Pancreas (tissue), 10 donors: ENCODE measurements at regions not wholly inside any gene's neighbourhood (a gene's known extent, or its start where the extent isn't known, plus 50 kb on each side); places are given as distances from the start of the nearest gene placed in this dataset.

Experiments used
- ATAC-seq, 4 donors: fragments of 200-7000 bp; cut with Tn5 transposase; one replicate each; pipeline versions ENCODE4 v1.8.0 to v1.9.1; 2020; ENCODE audit warnings: mild to moderate bottlenecking in 4 of 4, moderate library complexity in 4 of 4
- DNase-seq, 6 donors: peaks; one replicate each; pipeline ENCODE4 v3.0.0-alpha.2; 2020
- FAIRE-seq: peaks from 2 replicates; lab custom pipeline; 2012; peaks lifted over from hg19 to GRCh38; lab: Jason Lieb, UNC
- H3K27ac ChIP-seq, 4 donors: fragments of 200-600 bp; sonication (generic); 1 replicate in 3 of 4; 2 replicates in 1 of 4; pipeline versions ENCODE4 v1.5.0 to v1.8.0; 2020
- H3K27me3 ChIP-seq, 4 donors: fragments of 200-600 bp; one replicate each; pipeline ENCODE4 v1.8.0; 2021
- H3K36me3 ChIP-seq, 3 donors: fragments of 200-600 bp; sonication (generic) in 1 of 3; one replicate each; pipeline versions ENCODE4 v1.5.0 to v1.8.0; 2020 to 2021
- H3K4me1 ChIP-seq, 3 donors: fragments of 200-600 bp; one replicate each; pipeline ENCODE4 v1.8.0; 2021
- H3K4me3 ChIP-seq, 4 donors: fragments of 200-600 bp; sonication (generic) in 2 of 4; one replicate each; pipeline versions ENCODE4 v1.5.0 to v1.8.0; 2020 to 2021
- H3K9me3 ChIP-seq, 4 donors: fragments of 200-600 bp; one replicate each; pipeline ENCODE4 v1.8.0; 2021
- CTCF ChIP-seq, 4 donors: fragments of 200-600 bp; sonication (generic) in 3 of 4; IDR thresholded peaks; one replicate each; pipeline versions ENCODE4 v1.5.0 to v1.8.0; 2021; ENCODE audit warnings: antibody characterized with exemption in 4 of 4
- WGBS, 2 donors: extraction: QIAGEN DNeasy Blood & Tissue Kit; methylation state at CpG; one replicate each; pipeline ENCODE4 v1.1.7; 2013; 5-methylcytosine and 5-hydroxymethylcytosine counted together
- intact Hi-C, 3 donors: fragments of 100-400 bp; cut with DNase I; formaldehyde crosslinking; loops; one replicate each; pipeline versions ENCODE4 v1.11.1 to v1.14.2; 2022
- donor health status: healthy with polysubstance abuse.
- donor health status: DM: no; HTN: no; CAD: no; lungs with moderate emphysema.
- donor health status: DM: no; HTN: no; CAD: no.
- donor health status: control.
- donor health status: control.
- donor health status: Bipolar disorder and iron deficiency.
- donor health status: DM: yes; HTN: yes; CAD: no.
- donor health status: DM: no; HTN: no; CAD: no.
- donor health status: DM: no; HTN: no; CAD: no.
- donor health status: DM: yes; HTN: yes; CAD: no.

- 64 to 68% methylated on average over 1 of the region's 1 CpG for WGBS, 2 donors
- no peaks in the 10 kb centered on the region for H3K27me3 ChIP-seq
- no peaks in the 10 kb centered on the region for H3K9me3 ChIP-seq
- no peaks in the 10 kb centered on the region for H3K36me3 ChIP-seq
- FAIRE-seq (no peak), ATAC-seq (no peak), DNase-seq (no peak)
- H3K27ac ChIP-seq, result no peak overlapping the region
- H3K4me1 ChIP-seq, result no peaks in the 10 kb centered on the region
- TF ChIP-seq CTCF (IDR thresholded peaks at IDR 0.05), result no peak
- intact Hi-C loops, result no loop called here
- no peak overlapping the region for H3K4me3 ChIP-seq
Observed at GRCh38 chr3:94331831-94332230, 269.0 kb downstream of the NSUN3 start.

- FAIRE-seq, result no peak
- WGBS, 2 donors, result 37 to 43% methylated on average over 4 of the region's 4 CpGs
- peak in 3 of 4 donors; percentile 83 to 87 (median 85) for ATAC-seq
Observed at GRCh38 chr3:94336046-94336753, 273.3 kb downstream of the NSUN3 start.

GRCh38 chr3:94345101-94345500 is 282.2 kb downstream of the NSUN3 start:
- FAIRE-seq, result no peak
- no peaks in the 10 kb centered on the region for H3K4me1 ChIP-seq
- TF ChIP-seq CTCF (IDR thresholded peaks at IDR 0.05), result no peak
- DNase-seq, result no peak
- WGBS, 2 donors, result 87 to 95% methylated on average over 13 of the region's 13 CpGs
- no peak overlapping the region for H3K4me3 ChIP-seq
- no peaks in the 10 kb centered on the region for H3K36me3 ChIP-seq
- intact Hi-C loops, result no loop called here
- no peak overlapping the region for H3K27ac ChIP-seq
- ATAC-seq, result no peak
- H3K9me3 ChIP-seq, result no peaks in the 10 kb centered on the region
- H3K27me3 ChIP-seq, result no peaks in the 10 kb centered on the region

More at GRCh38 chr3:94336046-94336753, 273.3 kb downstream of the NSUN3 start:
- TF ChIP-seq CTCF (IDR thresholded peaks at IDR 0.05), result peak in 1 of 4 donors; percentile 25
- DNase-seq, result no peak
- no peaks in the 10 kb centered on the region for H3K4me1 ChIP-seq
- H3K27me3 ChIP-seq, result no peaks in the 10 kb centered on the region
- no peaks in the 10 kb centered on the region for H3K9me3 ChIP-seq
- no peak overlapping the region for H3K27ac ChIP-seq
- no peak overlapping the region for H3K4me3 ChIP-seq
- intact Hi-C loops, result no loop called here
- H3K36me3 ChIP-seq, result no peaks in the 10 kb centered on the region

GRCh38 chr3:94349310-94349878 is 286.5 kb downstream of the NSUN3 start:
- no peaks in the 10 kb centered on the region for H3K4me1 ChIP-seq
- no peak for TF ChIP-seq CTCF (IDR thresholded peaks at IDR 0.05)
- intact Hi-C loops, result no loop called here
- WGBS, 2 donors, result 46 to 49% methylated on average over 4 of the region's 4 CpGs
- ATAC-seq, result no peak
- H3K27me3 ChIP-seq, result no peaks in the 10 kb centered on the region
- H3K36me3 ChIP-seq, result no peaks in the 10 kb centered on the region
- no peak overlapping the region for H3K27ac ChIP-seq
- no peak overlapping the region for H3K4me3 ChIP-seq
- FAIRE-seq, result no peak
- no peaks in the 10 kb centered on the region for H3K9me3 ChIP-seq
- no peak for DNase-seq

GRCh38 chr3:94356581-94356980 is 293.7 kb downstream of the NSUN3 start:
- FAIRE-seq (no peak), ATAC-seq (no peak), DNase-seq (no peak)
- intact Hi-C loops, result no loop called here
- Histone ChIP-seq H3K36me3 (no peaks in the 10 kb centered on the region), H3K27ac (no peak overlapping the region), H3K4me3 (no peak overlapping the region), H3K4me1 (no peaks in the 10 kb centered on the region), H3K9me3 (no peaks in the 10 kb centered on the region), H3K27me3 (no peaks in the 10 kb centered on the region)
- WGBS, 2 donors, result 78 to 92% methylated on average over 1 of the region's 1 CpG
- TF ChIP-seq CTCF (IDR thresholded peaks at IDR 0.05), result no peak
